ENCODE measurements at regions not wholly inside any gene's neighbourhood (a gene's known extent, or its start where the extent isn't known, plus 50 kb on each side); places are given as distances from the start of the nearest gene placed in this dataset.

DNA sequence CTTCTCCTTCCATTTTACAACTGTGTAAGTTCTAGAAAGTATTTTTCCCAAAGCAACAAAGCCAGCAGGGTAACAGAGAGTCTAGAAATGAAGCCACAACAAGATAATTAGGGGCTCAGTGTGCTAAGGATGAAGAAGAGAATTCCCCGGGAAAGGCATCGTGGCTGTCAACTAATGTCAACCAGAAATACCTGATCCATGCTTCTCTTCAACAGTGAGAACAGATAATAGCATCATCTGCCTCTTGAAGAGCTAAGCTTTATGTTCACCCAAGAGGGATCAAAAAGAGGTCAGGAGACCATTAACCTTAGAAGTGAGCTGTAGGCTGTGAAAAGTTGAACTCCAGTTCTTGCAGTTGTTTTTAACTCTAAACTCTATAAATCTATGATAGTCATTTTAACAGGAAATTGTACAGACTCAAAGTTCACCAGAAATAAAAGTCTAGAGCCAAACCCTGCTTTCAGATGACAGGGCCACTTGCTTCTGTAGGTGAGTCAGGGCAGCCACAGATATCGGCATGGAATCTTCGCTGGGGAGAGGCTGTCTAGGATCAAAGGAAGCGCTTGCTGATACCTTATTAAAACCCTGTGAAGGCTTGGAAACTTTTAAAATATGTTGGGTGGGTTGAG, 540.7 kb upstream of the ID2 start:
- H3K36me3 Mint-ChIP-seq, result no peaks in the 10 kb centered on the region
- H3K4me1 Mint-ChIP-seq, result peaks cover 37% of the 10 kb centered on the region
- Histone ChIP-seq H3K4me2 (replicated peaks; ENCODE audit: extremely low read depth, low read length, poor library complexity, severe bottlenecking) (no peak overlapping the region), H3K9me3 (replicated peaks in 1 of 2; ENCODE audit: control insufficient read depth in 1 of 2, insufficient read depth in 1 of 2, low read length in 2 of 2) (no peaks in the 10 kb centered on the region), H3K4me3 (replicated peaks in 1 of 3; ENCODE audit: low read depth in 2 of 3, low read length in 3 of 3) (no peak overlapping the region), H3K9ac (ENCODE audit: insufficient read depth, low read length, poor library complexity, severe bottlenecking) (no peak overlapping the region), H3K27me3 (ENCODE audit: control insufficient read depth in 2 of 2, insufficient read depth in 2 of 2, low read length in 2 of 2) (no peaks in the 10 kb centered on the region), H3K79me2 (ENCODE audit: insufficient read depth, low read length) (no peaks in the 10 kb centered on the region), H3K27ac (ENCODE audit: low read depth in 1 of 2, low read length in 2 of 2) (no peak overlapping the region), H3K4me1 (ENCODE audit: control insufficient read depth in 1 of 2, insufficient read depth in 2 of 2, low read length in 2 of 2) (peaks cover 31 to 39% of the 10 kb centered on the region in 2 donors), H3K36me3 (replicated peaks in 1 of 2; ENCODE audit: control insufficient read depth in 1 of 2, insufficient read depth in 2 of 2, low read length in 2 of 2) (no peaks in the 10 kb centered on the region), H2AFZ (ENCODE audit: insufficient read depth, low read depth, low read length, poor library complexity, severe bottlenecking) (no peak overlapping the region), H4K20me1 (ENCODE audit: insufficient read depth, low read length) (no peaks in the 10 kb centered on the region)
- no peak overlapping the region for H3K4me3 Mint-ChIP-seq
- 88% methylated on average over 2 of the region's 5 CpGs for WGBS (ENCODE audit: insufficient coverage)
- no peak overlapping the region for H3K27ac Mint-ChIP-seq
- H3K9me3 Mint-ChIP-seq, result peaks cover 0 to 8% (median 5%) of the 10 kb centered on the region in 7 donors
- TF ChIP-seq, protein P1, sequence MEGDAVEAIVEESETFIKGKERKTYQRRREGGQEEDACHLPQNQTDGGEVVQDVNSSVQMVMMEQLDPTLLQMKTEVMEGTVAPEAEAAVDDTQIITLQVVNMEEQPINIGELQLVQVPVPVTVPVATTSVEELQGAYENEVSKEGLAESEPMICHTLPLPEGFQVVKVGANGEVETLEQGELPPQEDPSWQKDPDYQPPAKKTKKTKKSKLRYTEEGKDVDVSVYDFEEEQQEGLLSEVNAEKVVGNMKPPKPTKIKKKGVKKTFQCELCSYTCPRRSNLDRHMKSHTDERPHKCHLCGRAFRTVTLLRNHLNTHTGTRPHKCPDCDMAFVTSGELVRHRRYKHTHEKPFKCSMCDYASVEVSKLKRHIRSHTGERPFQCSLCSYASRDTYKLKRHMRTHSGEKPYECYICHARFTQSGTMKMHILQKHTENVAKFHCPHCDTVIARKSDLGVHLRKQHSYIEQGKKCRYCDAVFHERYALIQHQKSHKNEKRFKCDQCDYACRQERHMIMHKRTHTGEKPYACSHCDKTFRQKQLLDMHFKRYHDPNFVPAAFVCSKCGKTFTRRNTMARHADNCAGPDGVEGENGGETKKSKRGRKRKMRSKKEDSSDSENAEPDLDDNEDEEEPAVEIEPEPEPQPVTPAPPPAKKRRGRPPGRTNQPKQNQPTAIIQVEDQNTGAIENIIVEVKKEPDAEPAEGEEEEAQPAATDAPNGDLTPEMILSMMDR (IDR thresholded peaks at IDR 0.05), result no peak
- peaks cover 0 to 3% (median 0%) of the 10 kb centered on the region in 3 donors for H3K27me3 Mint-ChIP-seq (ENCODE audit: low read depth in 3 of 3)
- DNase-seq, result no peak
- intact Hi-C loops (cut with micrococcal nuclease), result no loop called here

DNA sequence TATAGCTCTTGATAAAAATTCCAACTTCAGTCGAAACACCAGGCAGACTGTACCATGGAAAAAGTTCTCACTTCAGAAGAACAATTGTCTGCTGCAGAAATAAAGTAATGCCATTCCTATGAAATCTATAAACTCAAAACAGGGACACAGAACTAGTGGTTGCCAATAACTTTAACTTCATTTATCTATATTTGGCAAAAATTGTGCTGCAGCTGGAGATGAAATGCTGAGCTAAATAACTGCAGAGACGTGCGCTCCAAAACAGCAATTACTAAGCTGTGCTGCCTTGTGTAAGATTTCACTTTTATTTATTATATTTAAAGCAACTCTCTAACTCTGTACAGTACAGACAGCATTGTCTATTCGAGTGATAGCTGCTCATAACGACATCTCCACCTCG, 540.1 kb upstream of the ID2 start:
- H3K27ac Mint-ChIP-seq, result no peak overlapping the region
- peaks cover 0 to 8% (median 5%) of the 10 kb centered on the region in 7 donors for H3K9me3 Mint-ChIP-seq
- Histone ChIP-seq H3K79me2 (ENCODE audit: insufficient read depth, low read length) (no peaks in the 10 kb centered on the region), H3K9ac (ENCODE audit: insufficient read depth, low read length, poor library complexity, severe bottlenecking) (no peak overlapping the region), H4K20me1 (ENCODE audit: insufficient read depth, low read length) (no peaks in the 10 kb centered on the region), H2AFZ (ENCODE audit: insufficient read depth, low read depth, low read length, poor library complexity, severe bottlenecking) (no peak overlapping the region), H3K27ac (ENCODE audit: low read depth in 1 of 2, low read length in 2 of 2) (no peak overlapping the region), H3K9me3 (replicated peaks in 1 of 2; ENCODE audit: control insufficient read depth in 1 of 2, insufficient read depth in 1 of 2, low read length in 2 of 2) (no peaks in the 10 kb centered on the region), H3K4me2 (replicated peaks; ENCODE audit: extremely low read depth, low read length, poor library complexity, severe bottlenecking) (no peak overlapping the region), H3K4me1 (ENCODE audit: control insufficient read depth in 1 of 2, insufficient read depth in 2 of 2, low read length in 2 of 2) (peaks cover 31 to 39% of the 10 kb centered on the region in 2 donors), H3K27me3 (ENCODE audit: control insufficient read depth in 2 of 2, insufficient read depth in 2 of 2, low read length in 2 of 2) (no peaks in the 10 kb centered on the region), H3K4me3 (replicated peaks in 1 of 3; ENCODE audit: low read depth in 2 of 3, low read length in 3 of 3) (no peak overlapping the region), H3K36me3 (replicated peaks in 1 of 2; ENCODE audit: control insufficient read depth in 1 of 2, insufficient read depth in 2 of 2, low read length in 2 of 2) (no peaks in the 10 kb centered on the region)
- no peak for DNase-seq
- no peaks in the 10 kb centered on the region for H3K36me3 Mint-ChIP-seq
- peaks cover 40% of the 10 kb centered on the region for H3K4me1 Mint-ChIP-seq
- WGBS (ENCODE audit: insufficient coverage), result 100% methylated on average over 2 of the region's 6 CpGs
- intact Hi-C loops (cut with micrococcal nuclease), result no loop called here
- H3K4me3 Mint-ChIP-seq, result no peak overlapping the region
- TF ChIP-seq, protein P1 (IDR thresholded peaks at IDR 0.05), result no peak
- peaks cover 0 to 3% (median 0%) of the 10 kb centered on the region in 3 donors for H3K27me3 Mint-ChIP-seq (ENCODE audit: low read depth in 3 of 3)

Measured in CD14-positive monocyte (primary cell).